OCI-LY3 (cell line): ENCODE measurements at regions not wholly inside any gene's neighbourhood (a gene's known extent, or its start where the extent isn't known, plus 50 kb on each side); places are given as distances from the start of the nearest gene placed in this dataset.

Source experiments
- EZH2phosphoT487 ChIP-seq: fragments of 200-600 bp; shearing (Covaris generic); IDR thresholded peaks from 2 replicates; pipeline ENCODE4 v1.6.1; 2018; ENCODE audit warnings: antibody characterized with exemption, mixed run types, low read depth
- TF ChIP-seq, protein P1 (sequence below): fragments of 200-600, 300-600 bp; sonication (generic); IDR thresholded peaks from 2 replicates; pipeline ENCODE4 v1.5.1; 2014; ENCODE audit warnings: antibody characterized with exemption, low read length, low read depth

DNA sequence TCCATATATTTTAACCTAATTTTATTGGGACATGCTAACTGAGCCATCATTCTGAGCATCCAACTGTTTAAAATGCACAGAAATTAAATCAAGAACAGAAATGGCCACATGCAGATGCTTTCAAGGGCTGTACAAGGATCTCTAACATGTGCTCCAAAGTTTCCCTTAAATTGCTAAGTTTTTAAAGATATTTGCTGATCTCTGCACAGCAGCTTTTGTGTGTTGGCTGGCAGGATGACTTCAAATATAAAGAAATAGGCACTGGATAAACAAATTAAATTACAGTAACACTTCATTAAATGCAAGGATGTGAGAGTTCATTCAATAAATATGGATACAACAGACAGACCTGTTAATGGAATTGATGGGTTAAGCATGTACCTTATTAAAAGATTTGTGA, 148.0 kb upstream of the MEOX2 start:
- TF ChIP-seq, protein P1, sequence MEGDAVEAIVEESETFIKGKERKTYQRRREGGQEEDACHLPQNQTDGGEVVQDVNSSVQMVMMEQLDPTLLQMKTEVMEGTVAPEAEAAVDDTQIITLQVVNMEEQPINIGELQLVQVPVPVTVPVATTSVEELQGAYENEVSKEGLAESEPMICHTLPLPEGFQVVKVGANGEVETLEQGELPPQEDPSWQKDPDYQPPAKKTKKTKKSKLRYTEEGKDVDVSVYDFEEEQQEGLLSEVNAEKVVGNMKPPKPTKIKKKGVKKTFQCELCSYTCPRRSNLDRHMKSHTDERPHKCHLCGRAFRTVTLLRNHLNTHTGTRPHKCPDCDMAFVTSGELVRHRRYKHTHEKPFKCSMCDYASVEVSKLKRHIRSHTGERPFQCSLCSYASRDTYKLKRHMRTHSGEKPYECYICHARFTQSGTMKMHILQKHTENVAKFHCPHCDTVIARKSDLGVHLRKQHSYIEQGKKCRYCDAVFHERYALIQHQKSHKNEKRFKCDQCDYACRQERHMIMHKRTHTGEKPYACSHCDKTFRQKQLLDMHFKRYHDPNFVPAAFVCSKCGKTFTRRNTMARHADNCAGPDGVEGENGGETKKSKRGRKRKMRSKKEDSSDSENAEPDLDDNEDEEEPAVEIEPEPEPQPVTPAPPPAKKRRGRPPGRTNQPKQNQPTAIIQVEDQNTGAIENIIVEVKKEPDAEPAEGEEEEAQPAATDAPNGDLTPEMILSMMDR = no peak
- no peak for TF ChIP-seq EZH2phosphoT487
